ENCODE measurements at regions not wholly inside any gene's neighbourhood (a gene's known extent, or its start where the extent isn't known, plus 50 kb on each side); places are given as distances from the start of the nearest gene placed in this dataset.

DNA sequence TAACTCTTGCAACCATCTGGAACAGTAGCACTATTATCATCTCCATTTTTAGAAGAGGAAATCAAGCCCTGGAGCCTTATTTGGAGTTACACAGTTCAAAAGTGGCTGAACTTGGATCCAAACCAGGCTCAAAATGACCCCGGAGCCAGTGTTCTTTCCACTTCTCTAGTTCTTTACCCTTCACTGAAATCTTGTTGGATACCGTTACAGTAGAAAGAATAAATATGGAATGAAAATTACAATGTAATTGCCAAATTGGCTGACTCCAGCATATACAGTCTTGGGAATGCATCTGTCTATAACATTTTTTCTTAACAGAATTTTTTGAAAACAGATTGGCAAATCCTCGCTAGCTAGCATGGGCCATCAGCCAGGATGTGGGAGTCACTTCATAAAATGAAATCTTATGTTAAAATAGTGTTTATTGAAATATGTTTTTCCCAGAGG lies 261.4 kb downstream of the CTH start (continued):
- TF ChIP-seq, protein P1, sequence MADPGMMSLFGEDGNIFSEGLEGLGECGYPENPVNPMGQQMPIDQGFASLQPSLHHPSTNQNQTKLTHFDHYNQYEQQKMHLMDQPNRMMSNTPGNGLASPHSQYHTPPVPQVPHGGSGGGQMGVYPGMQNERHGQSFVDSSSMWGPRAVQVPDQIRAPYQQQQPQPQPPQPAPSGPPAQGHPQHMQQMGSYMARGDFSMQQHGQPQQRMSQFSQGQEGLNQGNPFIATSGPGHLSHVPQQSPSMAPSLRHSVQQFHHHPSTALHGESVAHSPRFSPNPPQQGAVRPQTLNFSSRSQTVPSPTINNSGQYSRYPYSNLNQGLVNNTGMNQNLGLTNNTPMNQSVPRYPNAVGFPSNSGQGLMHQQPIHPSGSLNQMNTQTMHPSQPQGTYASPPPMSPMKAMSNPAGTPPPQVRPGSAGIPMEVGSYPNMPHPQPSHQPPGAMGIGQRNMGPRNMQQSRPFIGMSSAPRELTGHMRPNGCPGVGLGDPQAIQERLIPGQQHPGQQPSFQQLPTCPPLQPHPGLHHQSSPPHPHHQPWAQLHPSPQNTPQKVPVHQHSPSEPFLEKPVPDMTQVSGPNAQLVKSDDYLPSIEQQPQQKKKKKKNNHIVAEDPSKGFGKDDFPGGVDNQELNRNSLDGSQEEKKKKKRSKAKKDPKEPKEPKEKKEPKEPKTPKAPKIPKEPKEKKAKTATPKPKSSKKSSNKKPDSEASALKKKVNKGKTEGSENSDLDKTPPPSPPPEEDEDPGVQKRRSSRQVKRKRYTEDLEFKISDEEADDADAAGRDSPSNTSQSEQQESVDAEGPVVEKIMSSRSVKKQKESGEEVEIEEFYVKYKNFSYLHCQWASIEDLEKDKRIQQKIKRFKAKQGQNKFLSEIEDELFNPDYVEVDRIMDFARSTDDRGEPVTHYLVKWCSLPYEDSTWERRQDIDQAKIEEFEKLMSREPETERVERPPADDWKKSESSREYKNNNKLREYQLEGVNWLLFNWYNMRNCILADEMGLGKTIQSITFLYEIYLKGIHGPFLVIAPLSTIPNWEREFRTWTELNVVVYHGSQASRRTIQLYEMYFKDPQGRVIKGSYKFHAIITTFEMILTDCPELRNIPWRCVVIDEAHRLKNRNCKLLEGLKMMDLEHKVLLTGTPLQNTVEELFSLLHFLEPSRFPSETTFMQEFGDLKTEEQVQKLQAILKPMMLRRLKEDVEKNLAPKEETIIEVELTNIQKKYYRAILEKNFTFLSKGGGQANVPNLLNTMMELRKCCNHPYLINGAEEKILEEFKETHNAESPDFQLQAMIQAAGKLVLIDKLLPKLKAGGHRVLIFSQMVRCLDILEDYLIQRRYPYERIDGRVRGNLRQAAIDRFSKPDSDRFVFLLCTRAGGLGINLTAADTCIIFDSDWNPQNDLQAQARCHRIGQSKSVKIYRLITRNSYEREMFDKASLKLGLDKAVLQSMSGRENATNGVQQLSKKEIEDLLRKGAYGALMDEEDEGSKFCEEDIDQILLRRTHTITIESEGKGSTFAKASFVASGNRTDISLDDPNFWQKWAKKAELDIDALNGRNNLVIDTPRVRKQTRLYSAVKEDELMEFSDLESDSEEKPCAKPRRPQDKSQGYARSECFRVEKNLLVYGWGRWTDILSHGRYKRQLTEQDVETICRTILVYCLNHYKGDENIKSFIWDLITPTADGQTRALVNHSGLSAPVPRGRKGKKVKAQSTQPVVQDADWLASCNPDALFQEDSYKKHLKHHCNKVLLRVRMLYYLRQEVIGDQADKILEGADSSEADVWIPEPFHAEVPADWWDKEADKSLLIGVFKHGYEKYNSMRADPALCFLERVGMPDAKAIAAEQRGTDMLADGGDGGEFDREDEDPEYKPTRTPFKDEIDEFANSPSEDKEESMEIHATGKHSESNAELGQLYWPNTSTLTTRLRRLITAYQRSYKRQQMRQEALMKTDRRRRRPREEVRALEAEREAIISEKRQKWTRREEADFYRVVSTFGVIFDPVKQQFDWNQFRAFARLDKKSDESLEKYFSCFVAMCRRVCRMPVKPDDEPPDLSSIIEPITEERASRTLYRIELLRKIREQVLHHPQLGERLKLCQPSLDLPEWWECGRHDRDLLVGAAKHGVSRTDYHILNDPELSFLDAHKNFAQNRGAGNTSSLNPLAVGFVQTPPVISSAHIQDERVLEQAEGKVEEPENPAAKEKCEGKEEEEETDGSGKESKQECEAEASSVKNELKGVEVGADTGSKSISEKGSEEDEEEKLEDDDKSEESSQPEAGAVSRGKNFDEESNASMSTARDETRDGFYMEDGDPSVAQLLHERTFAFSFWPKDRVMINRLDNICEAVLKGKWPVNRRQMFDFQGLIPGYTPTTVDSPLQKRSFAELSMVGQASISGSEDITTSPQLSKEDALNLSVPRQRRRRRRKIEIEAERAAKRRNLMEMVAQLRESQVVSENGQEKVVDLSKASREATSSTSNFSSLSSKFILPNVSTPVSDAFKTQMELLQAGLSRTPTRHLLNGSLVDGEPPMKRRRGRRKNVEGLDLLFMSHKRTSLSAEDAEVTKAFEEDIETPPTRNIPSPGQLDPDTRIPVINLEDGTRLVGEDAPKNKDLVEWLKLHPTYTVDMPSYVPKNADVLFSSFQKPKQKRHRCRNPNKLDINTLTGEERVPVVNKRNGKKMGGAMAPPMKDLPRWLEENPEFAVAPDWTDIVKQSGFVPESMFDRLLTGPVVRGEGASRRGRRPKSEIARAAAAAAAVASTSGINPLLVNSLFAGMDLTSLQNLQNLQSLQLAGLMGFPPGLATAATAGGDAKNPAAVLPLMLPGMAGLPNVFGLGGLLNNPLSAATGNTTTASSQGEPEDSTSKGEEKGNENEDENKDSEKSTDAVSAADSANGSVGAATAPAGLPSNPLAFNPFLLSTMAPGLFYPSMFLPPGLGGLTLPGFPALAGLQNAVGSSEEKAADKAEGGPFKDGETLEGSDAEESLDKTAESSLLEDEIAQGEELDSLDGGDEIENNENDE (IDR thresholded peaks at IDR 0.05; ENCODE audit: insufficient replicate concordance, low read length): no peak
- no peak for TF ChIP-seq EGR1 (IDR thresholded peaks at IDR 0.05; ENCODE audit: borderline replicate concordance, low read depth, low read length)
- no peak for TF ChIP-seq POLR2A (IDR thresholded peaks at IDR 0.05; ENCODE audit: control extremely low read depth in 1 of 2, low read depth in 2 of 2, low read length in 2 of 2)
- no peak for TF ChIP-seq RXRA (IDR thresholded peaks at IDR 0.05; ENCODE audit: insufficient read depth, low read depth, low read length)
- TF ChIP-seq NRF1 (IDR thresholded peaks at IDR 0.05; ENCODE audit: low read depth, low read length): no peak
- no peak for TF ChIP-seq PHF8 (conservative IDR thresholded peaks at IDR 0.05; ENCODE audit: low read depth, low read length)
- TF ChIP-seq HDAC2 (IDR thresholded peaks at IDR 0.05; ENCODE audit: borderline replicate concordance in 1 of 2, low read depth in 2 of 2, low read length in 2 of 2): no peak
- no peak for TF ChIP-seq POU5F1 (IDR thresholded peaks at IDR 0.05; ENCODE audit: low read depth, low read length)
- TF ChIP-seq SIN3A (conservative IDR thresholded peaks at IDR 0.05 in 1 of 2, IDR thresholded peaks at IDR 0.05 in 1 of 2; ENCODE audit: low read depth in 1 of 2, low read length in 2 of 2): no peak
- TF ChIP-seq EZH2 (IDR thresholded peaks at IDR 0.05; ENCODE audit: low read depth, low read length, severe bottlenecking): no peak
- no peak for TF ChIP-seq SP1 (IDR thresholded peaks at IDR 0.05; ENCODE audit: low read depth, low read length)
- TF ChIP-seq RAD21 (IDR thresholded peaks at IDR 0.05 in 1 of 2, conservative IDR thresholded peaks at IDR 0.05 in 1 of 2; ENCODE audit: low read depth in 2 of 2, low read length in 2 of 2): no peak
